ENCODE measurements at regions not wholly inside any gene's neighbourhood (a gene's known extent, or its start where the extent isn't known, plus 50 kb on each side); places are given as distances from the start of the nearest gene placed in this dataset.

DNA sequence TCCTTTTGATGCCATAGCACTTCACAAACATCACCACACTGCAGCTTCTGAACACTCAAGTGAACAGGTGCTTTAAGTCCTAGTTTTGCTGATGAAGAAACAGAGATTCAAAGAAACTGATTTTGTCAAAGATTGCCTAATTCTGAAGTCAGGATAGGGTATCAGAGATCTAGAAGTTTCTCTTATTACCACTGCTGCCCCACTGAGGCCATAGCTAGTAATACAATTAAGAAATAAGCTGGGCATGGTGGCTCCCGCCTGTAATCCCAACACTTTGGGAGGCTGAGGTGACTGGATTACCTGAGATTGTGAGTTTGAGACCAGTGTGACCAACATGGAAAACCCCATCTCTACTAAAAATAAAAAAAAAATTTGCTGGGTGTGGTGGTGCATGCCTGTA is 458.3 kb upstream of the SEL1L start:
- no peak for DNase-seq (ENCODE audit: low read depth)
- H3K4me3 ChIP-seq (ENCODE audit: low read depth, low read length) = no peak overlapping the region
- TF ChIP-seq, protein P1, sequence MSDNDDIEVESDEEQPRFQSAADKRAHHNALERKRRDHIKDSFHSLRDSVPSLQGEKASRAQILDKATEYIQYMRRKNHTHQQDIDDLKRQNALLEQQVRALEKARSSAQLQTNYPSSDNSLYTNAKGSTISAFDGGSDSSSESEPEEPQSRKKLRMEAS (IDR thresholded peaks at IDR 0.05; ENCODE audit: low read depth, low read length) = no peak
- TF ChIP-seq MYC (IDR thresholded peaks at IDR 0.05; ENCODE audit: low read depth, low read length) = no peak
- no peak for TF ChIP-seq POLR2A (IDR thresholded peaks at IDR 0.05; ENCODE audit: extremely low read depth, insufficient read length)
- TF ChIP-seq, protein P2, sequence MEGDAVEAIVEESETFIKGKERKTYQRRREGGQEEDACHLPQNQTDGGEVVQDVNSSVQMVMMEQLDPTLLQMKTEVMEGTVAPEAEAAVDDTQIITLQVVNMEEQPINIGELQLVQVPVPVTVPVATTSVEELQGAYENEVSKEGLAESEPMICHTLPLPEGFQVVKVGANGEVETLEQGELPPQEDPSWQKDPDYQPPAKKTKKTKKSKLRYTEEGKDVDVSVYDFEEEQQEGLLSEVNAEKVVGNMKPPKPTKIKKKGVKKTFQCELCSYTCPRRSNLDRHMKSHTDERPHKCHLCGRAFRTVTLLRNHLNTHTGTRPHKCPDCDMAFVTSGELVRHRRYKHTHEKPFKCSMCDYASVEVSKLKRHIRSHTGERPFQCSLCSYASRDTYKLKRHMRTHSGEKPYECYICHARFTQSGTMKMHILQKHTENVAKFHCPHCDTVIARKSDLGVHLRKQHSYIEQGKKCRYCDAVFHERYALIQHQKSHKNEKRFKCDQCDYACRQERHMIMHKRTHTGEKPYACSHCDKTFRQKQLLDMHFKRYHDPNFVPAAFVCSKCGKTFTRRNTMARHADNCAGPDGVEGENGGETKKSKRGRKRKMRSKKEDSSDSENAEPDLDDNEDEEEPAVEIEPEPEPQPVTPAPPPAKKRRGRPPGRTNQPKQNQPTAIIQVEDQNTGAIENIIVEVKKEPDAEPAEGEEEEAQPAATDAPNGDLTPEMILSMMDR (IDR thresholded peaks at IDR 0.05; ENCODE audit: low read depth, low read length) = peak; percentile 11

DNA sequence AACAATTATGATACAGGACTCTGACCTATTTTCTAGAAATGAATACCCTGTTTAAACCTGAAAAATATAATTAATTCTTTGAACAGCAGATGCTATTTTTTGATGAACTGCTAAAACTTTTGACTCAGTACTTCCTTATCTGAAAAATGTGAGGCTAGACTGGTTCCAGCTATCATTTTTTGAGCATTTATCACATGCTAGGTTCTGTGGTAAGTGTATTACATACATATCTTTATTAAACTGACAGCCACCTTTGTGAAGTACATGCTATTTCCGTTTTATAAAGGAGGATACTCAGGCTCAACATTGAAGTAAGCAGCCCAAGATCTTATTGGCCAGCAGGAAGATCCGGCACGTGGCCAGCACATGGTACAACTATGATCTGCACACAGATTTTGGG is 459.8 kb upstream of the SEL1L start:
- no peak for DNase-seq (ENCODE audit: low read depth)
- no peak overlapping the region for H3K4me3 ChIP-seq (ENCODE audit: low read depth, low read length)
- TF ChIP-seq MYC (IDR thresholded peaks at IDR 0.05; ENCODE audit: low read depth, low read length) (no peak), POLR2A (IDR thresholded peaks at IDR 0.05; ENCODE audit: extremely low read depth, insufficient read length) (no peak)
- TF ChIP-seq, protein P1 (IDR thresholded peaks at IDR 0.05; ENCODE audit: low read depth, low read length) = no peak
- TF ChIP-seq, protein P2 (IDR thresholded peaks at IDR 0.05; ENCODE audit: low read depth, low read length) = no peak

DNA sequence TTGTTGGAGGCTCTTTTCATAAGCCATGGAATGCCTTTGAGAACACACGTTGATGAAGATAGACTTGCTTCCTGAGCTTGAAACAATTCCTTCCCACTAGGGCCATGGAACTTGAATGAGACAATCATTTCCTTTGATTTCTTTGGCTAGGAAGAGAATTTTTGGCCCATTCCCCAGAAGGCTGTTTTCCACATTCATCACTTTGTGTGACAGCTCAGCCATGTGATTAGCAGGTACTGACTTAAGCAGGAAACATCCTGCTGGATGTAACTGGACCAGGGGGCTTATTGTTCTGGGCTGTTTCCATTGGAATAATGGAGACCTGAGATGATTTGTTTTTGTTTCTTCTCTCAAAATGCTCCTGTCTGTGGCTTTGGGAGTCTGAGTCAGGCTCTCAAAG is 469.8 kb upstream of the SEL1L start:
- TF ChIP-seq MYC (IDR thresholded peaks at IDR 0.05; ENCODE audit: low read depth, low read length) (no peak), POLR2A (IDR thresholded peaks at IDR 0.05; ENCODE audit: extremely low read depth, insufficient read length) (no peak)
- TF ChIP-seq, protein P2 (IDR thresholded peaks at IDR 0.05; ENCODE audit: low read depth, low read length) = no peak
- TF ChIP-seq, protein P1 (IDR thresholded peaks at IDR 0.05; ENCODE audit: low read depth, low read length) = no peak
- DNase-seq (ENCODE audit: low read depth) = no peak

DNA sequence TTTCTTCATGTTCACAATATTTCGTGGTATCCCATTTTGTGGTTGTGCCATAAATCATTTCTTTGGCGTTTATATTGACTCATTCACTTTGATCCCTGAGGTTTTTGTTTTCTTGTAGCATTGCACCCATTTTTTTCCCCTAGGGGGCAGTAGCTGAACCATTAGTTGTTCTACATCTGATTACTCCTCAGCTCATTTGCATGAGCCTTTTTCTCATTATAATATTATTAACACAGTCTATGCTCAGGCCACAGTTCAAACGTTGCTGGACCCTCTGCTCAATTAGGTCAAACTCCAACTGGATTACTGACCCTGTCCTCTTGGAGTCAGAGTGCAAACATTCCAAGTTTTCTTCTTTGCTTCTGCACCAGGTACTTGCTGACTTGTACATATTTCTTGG is 475.4 kb upstream of the SEL1L start:
- H3K4me3 ChIP-seq (ENCODE audit: low read depth, low read length) = no peak overlapping the region
- DNase-seq (ENCODE audit: low read depth) = peak; percentile 25
- TF ChIP-seq, protein P2 (IDR thresholded peaks at IDR 0.05; ENCODE audit: low read depth, low read length) = peak; percentile 45
- no peak for TF ChIP-seq MYC (IDR thresholded peaks at IDR 0.05; ENCODE audit: low read depth, low read length)

More for the DNA sequence above, 469.8 kb upstream of the SEL1L start:
- H3K4me3 ChIP-seq (ENCODE audit: low read depth, low read length) = no peak overlapping the region

DNA sequence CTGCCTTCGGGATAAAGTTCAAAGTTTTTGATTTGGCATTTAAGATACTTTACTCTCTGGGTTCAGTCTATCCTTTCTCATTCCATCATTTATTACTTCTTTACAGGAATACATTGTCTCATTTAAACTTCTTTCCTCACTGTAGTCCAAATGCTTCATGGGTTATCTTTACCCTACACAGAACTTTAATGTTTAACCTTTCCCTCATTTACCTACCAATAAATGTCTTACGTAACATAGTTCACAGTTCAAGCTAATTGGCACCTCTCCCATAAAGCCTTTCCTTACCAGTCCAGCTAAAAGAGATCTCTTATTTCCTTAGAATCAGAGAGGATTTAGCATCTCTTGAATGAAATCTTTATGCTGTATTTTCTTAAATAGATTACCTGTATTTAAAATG is 476.3 kb upstream of the SEL1L start:
- TF ChIP-seq POLR2A (IDR thresholded peaks at IDR 0.05; ENCODE audit: extremely low read depth, insufficient read length) (no peak), MYC (IDR thresholded peaks at IDR 0.05; ENCODE audit: low read depth, low read length) (no peak)
- TF ChIP-seq, protein P1 (IDR thresholded peaks at IDR 0.05; ENCODE audit: low read depth, low read length) = no peak
- TF ChIP-seq, protein P2 (IDR thresholded peaks at IDR 0.05; ENCODE audit: low read depth, low read length) = no peak
- no peak for DNase-seq (ENCODE audit: low read depth)
- no peak overlapping the region for H3K4me3 ChIP-seq (ENCODE audit: low read depth, low read length)

DNA sequence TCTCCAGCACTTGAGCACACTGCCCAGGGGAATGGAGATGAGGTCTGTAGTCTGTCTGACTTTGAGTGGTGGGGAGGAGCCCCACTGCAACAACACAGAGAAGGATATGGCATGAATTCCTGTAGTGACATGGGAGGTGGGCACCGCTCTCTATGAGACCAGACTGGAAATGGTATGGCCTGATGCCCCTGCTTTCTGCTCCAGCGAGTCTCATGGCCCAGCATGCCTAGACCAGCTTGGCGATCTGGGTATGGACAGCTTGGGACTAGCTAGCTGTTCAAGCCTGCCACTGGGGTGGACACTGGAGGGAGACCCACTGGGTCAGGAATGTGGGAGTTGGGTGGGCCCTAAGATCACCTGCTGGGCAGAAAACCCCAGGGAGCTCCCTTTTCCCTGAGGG is 477.8 kb upstream of the SEL1L start:
- H3K4me3 ChIP-seq (ENCODE audit: low read depth, low read length) = no peak overlapping the region
- DNase-seq (ENCODE audit: low read depth) = no peak
- TF ChIP-seq, protein P1 (IDR thresholded peaks at IDR 0.05; ENCODE audit: low read depth, low read length) = no peak
- no peak for TF ChIP-seq MYC (IDR thresholded peaks at IDR 0.05; ENCODE audit: low read depth, low read length)
- no peak for TF ChIP-seq POLR2A (IDR thresholded peaks at IDR 0.05; ENCODE audit: extremely low read depth, insufficient read length)
- TF ChIP-seq, protein P2 (IDR thresholded peaks at IDR 0.05; ENCODE audit: low read depth, low read length) = no peak

Measured in NB4 (cell line).